ENCODE measurements at regions not wholly inside any gene's neighbourhood (a gene's known extent, or its start where the extent isn't known, plus 50 kb on each side); places are given as distances from the start of the nearest gene placed in this dataset.

- no peak overlapping the region for H3K27ac ChIP-seq
- no peak for TF ChIP-seq ZFX (IDR thresholded peaks at IDR 0.05)
- TF ChIP-seq, protein P1, sequence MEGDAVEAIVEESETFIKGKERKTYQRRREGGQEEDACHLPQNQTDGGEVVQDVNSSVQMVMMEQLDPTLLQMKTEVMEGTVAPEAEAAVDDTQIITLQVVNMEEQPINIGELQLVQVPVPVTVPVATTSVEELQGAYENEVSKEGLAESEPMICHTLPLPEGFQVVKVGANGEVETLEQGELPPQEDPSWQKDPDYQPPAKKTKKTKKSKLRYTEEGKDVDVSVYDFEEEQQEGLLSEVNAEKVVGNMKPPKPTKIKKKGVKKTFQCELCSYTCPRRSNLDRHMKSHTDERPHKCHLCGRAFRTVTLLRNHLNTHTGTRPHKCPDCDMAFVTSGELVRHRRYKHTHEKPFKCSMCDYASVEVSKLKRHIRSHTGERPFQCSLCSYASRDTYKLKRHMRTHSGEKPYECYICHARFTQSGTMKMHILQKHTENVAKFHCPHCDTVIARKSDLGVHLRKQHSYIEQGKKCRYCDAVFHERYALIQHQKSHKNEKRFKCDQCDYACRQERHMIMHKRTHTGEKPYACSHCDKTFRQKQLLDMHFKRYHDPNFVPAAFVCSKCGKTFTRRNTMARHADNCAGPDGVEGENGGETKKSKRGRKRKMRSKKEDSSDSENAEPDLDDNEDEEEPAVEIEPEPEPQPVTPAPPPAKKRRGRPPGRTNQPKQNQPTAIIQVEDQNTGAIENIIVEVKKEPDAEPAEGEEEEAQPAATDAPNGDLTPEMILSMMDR (conservative IDR thresholded peaks at IDR 0.05) = no peak
Observed at GRCh38 chr3:168647582-168647981, 551.9 kb upstream of the GOLIM4 start.

DNA sequence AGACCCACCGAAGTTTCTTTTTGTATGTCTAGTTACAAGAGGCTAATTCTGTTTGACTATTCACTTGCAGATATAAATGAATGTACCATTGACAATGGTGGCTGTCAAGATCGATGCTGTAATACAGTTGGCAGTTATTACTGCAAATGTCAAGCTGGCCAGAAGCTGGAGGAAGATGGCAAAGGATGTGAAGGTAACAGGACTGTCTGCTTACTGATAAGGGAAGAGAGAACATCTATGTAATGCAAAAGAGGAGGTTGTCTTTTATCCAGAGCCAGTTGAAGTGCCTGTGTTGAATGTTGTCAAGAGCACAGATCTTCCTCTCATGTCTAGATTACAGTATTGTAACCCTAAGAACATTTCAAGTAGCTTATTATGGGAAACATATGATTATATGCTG, 549.5 kb upstream of the GOLIM4 start:
- H3K27ac ChIP-seq = no peak overlapping the region
- TF ChIP-seq ZFX (IDR thresholded peaks at IDR 0.05) = no peak
- TF ChIP-seq, protein P1 (conservative IDR thresholded peaks at IDR 0.05) = no peak

DNA sequence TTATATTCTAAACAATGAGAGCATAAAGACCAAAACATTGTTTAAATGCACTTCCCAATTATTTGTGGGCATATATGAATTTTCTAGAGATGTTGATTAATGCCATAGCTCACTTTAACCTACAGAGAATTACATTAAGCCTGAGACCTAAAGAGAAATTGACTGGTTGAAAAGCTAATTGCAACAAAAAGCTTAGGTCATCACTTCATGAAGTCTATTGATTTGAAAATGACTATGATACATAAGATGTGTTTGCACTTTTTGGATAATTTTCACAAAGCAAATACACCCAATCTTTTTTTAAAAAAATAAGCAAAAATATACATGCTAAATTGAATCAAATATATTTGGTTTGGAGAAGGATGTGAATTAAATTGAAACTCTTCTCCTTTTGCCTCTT, 532.8 kb upstream of the GOLIM4 start:
- H3K27ac ChIP-seq = no peak overlapping the region
- TF ChIP-seq, protein P1 (conservative IDR thresholded peaks at IDR 0.05) = no peak
- no peak for TF ChIP-seq ZFX (IDR thresholded peaks at IDR 0.05)

- TF ChIP-seq, protein P1 (conservative IDR thresholded peaks at IDR 0.05) = no peak
- TF ChIP-seq ZFX (IDR thresholded peaks at IDR 0.05) = no peak
- no peak overlapping the region for H3K27ac ChIP-seq
Observed at GRCh38 chr3:168625477-168625876, 529.8 kb upstream of the GOLIM4 start.

DNA sequence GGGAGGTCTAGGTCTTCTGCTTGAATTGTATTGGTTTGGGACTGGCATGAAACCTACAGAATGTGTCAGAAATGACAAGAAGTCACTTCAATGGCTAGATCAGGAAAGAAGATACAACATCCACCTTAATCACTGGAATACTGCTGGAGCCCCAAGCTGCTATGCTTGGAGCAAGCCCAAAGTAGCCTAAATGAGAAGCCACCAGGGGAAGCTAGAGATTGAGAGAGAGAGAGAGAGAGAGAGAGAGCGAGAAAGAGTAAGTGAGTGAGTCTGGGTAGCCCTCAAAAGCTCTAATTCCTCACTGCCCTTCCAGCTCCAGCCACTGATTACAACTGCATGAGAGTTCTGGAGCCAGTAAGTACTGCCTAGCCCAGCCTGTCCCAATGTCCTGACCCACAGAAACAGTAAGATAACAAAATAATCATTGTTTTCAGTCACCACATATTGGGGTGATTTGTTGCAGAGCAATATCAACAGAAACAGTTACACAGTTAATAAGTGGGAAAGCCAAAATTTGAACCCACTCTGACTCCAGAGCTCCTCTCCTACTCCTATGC, 529.2 kb upstream of the GOLIM4 start:
- H3K27ac ChIP-seq = no peak overlapping the region
- no peak for TF ChIP-seq ZFX (IDR thresholded peaks at IDR 0.05)
- TF ChIP-seq, protein P1 (conservative IDR thresholded peaks at IDR 0.05) = no peak

DNA sequence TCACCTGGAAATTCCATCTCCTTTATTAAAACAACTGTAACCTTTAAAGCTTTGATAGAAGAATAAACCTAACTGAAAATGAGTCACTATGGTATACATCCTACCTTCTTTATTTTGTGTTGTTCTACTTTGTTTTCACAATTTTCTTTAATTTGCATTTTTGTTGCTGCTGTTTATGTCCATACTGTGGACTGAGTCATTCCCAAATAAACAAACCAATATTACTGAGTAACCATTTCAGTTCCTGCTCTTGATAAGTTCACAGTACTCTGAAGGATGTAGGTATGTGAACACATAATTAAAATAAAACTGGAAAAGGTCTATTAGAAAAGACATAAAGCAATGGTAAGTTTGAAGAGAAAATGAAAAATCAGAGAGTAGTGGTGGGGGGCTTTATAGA, 528.5 kb upstream of the GOLIM4 start:
- H3K27ac ChIP-seq = no peak overlapping the region
- TF ChIP-seq, protein P1 (conservative IDR thresholded peaks at IDR 0.05) = no peak
- TF ChIP-seq ZFX (IDR thresholded peaks at IDR 0.05) = no peak

GRCh38 chr3:168622795-168623194, 527.1 kb upstream of the GOLIM4 start:
- no peak for TF ChIP-seq ZFX (IDR thresholded peaks at IDR 0.05)
- TF ChIP-seq, protein P1 (conservative IDR thresholded peaks at IDR 0.05) = no peak
- no peak overlapping the region for H3K27ac ChIP-seq
